NCI-H2081 treated with DMSO at 0.1 percent for 48 hours (cell line): ENCODE measurements at regions not wholly inside any gene's neighbourhood (a gene's known extent, or its start where the extent isn't known, plus 50 kb on each side); places are given as distances from the start of the nearest gene placed in this dataset.
"Not testable (repeated sequence)": the region's sequence is repeated elsewhere in the genome, so short reads cannot be mapped to it uniquely, and the experiment has no call there.

Source experiments
- DNase-seq: peaks from one replicate; lab custom pipeline; 2025; lab: John Stamatoyannopoulos, UW

DNA sequence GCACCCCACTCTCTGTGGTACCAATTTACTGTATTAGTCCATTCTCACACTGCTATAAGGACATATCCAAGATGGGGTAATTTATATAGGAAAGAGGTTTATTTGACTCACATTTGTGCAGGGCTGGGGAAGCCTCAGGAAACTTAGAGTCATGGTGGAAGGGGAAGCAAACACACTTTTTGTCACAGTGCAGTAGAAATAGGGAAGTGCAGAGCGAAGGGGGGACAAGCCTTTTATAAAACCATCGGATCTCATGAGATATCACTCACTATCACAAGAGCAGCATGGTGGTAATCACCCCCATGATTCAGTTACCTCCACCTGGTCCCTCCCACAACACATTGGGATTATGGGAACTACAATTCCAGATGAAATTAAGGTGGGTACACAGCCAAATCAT is 766.9 kb upstream of the PCDH10 start:
- DNase-seq, result no peak

DNA sequence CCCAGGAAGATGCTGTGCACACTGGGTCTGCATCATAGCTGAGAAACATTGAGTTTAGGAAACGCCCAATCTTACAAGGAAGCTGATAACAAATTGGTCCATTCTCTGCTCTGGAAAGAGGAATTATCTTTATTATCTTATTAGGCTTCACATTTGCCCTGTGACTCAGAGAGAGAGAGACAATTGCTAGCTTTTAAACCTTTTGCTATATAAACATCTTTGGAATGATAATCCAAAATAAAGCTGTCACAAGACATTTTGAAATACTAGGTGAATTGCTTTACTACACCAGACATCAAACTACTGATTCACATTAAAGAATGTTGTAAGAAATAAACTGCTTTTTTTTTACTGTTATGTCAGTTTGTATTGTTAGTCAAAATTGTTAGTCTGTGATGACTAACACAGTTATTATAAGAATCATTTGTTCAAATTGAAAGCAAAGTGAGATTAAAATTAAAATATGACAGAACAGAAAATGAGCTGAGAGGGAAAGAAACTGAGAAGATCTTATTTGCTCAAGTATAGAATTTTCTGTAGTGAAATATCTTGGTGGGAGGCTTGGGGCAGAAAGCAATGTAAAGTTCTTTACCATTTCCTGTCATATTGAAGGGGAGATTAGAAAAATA is 765.4 kb upstream of the PCDH10 start:
- no peak for DNase-seq

DNA sequence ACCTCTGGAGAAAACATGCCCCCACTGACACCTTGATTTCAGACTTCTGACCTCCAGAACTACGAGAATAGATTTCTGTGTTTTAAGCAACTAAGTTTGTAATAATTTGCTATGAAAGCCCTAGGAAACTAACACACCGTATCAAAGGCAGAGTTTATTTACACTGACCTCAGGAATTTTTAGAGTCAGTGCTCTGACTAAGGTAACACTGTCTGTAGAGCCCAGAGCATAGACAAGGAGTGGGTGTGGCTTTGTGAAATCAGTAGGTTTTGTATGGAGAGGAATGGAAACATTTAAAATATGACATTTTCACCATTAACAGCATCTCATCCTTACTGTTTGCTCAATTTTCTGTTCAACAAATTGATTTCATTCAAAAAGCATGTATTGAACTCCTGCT is 764.4 kb upstream of the PCDH10 start:
- no peak for DNase-seq

DNA sequence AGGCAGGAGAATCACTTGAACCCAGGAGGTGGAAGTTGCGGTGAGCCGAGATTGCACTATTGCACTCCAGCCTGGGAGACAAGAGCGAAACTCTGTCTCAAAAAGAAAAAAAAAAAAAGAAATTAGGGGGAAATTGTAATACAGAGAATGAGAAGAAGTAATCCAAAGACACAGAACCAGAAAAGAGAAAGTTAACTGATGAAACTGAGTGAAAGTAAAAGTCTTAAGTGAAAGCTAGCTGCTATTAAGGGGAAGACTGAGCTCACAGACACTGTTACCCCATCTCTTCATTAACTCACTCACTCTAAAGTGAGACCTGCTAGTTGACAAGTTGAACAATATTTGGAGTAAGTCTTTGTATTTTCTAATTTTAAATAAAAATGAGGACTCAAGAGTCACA is 763.0 kb upstream of the PCDH10 start:
- DNase-seq, result no peak

DNA sequence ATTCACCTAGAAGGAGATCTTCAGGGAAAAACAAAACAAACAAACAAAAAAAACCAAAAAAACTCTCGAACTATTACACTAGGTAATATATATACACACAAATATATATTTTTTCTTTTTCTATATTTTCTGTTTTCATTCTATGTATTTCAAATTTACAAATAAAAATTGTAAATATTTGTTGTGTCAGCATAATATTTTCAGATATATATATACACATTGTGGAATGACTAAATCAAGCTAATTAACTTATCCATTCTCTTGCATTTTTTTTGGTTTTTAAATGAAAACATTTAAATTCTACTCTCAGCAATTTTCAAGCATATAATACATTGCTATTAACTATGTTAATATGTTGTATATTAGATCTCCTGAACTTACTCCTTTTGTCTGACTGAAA is 762.0 kb upstream of the PCDH10 start:
- no peak for DNase-seq

DNA sequence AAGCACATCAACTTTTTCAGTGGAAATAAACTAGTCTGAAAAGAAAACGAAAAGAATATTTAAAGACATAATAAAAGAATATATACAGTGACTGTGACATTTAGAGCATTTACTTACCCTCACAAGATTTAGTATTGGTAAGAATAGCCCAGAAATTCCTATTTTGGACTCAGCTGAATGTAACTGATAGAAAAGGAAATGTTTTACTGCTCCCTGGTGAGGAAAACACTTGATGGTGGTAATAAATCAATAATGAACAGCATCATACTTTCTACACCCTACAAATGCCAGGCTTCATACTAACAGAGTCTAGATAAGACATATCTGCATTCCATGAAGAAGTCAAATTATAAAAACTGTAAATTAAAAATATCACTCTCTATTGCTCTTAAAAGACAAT is 753.5 kb upstream of the PCDH10 start:
- no peak for DNase-seq

DNA sequence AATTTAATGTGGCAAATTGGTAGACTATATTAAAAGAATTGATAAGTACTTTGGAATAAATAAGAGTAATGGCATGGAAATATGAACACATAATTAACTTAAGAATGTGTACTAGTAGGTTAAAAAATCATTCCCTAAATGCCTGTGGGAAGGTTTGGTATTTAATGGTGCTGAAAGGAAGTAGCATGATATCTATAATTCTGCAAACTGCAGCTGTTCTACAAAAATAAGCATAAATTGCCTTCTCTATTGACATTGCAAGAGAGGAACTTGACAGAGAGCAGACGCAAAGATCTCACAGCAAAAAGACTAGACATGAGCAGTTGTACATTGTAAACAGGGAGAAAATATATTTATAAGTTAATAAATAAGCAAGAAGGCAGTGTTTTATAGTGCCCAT is 752.5 kb upstream of the PCDH10 start:
- DNase-seq, result no peak

DNA sequence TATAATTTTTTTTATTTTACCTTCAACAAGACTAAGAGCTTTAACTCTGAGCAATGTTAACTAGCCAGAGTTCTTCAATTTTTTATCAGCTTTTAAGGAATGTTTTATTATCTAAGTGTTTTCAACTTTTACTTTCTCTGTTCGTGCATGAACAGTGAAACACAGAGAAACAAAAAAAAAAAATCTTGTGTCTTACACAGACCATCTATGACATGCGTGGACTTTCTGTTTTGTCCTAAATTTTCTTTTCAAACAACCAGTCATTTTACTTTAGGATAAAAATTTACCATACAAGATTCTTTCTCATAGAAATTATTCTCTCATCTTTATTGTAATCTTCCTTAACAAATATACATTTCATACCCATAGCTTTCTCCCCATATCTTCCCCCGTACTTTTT is 731.9 kb upstream of the PCDH10 start:
- no peak for DNase-seq

DNA sequence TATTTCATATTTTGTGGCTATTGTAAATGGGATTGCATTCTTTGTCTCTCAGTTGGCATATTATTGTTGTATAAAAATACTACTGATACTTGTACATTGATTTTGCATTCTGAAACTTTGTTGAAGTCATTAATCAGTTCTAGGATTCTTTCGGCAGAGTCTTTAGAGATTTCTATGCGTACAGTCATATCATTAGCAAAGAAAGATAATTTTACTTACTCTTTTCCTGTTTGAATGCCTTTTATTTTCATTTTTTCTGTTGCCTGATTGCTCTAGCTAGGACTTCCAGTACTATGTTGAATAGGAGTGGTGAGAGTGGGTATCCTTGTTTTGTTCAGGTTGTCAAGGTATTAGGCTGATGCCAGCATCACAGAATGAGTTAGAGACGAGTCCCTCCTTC is 722.0 kb upstream of the PCDH10 start:
- DNase-seq, result no peak

DNA sequence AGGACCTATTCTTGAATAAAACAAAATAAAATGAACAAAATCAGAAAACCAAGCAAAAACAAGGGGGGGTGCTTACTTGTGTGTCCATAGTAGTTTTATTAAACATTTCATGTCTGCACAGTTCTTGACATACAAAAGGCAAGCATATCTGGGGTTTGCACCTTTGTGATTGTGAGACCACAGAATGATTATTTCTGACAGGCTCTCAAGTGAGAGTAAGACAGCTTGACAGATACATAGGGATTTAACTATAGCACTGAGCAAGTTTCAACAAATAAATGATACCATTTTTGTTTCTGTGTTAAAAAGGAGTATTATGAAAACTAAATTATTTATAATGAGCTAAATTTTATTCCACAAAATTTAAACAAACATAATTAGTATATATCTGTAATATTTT is 712.0 kb upstream of the PCDH10 start:
- no peak for DNase-seq

DNA sequence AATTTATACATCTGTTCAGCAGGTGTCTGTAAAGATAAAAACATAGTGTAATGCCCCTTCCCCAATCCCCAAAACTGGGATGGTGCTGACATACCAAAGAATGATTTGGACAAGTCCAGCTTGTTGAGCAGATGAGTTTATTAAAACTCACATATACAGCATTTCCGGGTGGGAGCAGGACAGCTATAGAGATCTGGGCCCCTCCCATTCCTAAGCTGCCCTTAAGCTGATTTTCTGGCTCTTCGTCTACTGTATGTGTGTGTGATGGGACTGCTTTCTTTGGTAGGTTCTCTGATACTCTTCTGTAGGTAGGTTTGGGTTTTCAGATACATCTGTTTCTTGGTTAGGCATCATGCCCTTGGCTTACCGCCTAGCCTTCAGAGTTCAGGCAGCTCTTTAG is 703.7 kb upstream of the PCDH10 start:
- DNase-seq, result no peak

DNA sequence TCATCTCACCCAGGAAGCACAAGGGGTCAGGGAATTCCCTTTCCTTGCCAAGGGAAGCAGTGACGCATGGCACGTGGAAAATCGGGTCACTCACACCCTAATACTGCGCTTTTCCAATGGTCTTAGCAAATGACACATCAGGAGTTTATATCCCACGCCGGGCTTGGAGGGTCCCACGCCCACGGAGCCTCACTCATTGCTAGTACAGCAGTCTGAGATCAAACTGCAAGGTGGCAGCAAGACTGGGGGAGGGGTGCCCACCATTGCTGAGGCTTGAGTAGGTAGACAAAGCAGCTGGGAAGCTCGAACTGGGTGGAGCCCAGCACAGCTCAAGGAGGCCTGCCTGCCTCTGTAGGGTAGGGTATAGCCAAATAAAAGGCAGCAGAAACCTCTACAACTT is 691.1 kb upstream of the PCDH10 start:
- DNase-seq, result not testable (repeated sequence)

DNA sequence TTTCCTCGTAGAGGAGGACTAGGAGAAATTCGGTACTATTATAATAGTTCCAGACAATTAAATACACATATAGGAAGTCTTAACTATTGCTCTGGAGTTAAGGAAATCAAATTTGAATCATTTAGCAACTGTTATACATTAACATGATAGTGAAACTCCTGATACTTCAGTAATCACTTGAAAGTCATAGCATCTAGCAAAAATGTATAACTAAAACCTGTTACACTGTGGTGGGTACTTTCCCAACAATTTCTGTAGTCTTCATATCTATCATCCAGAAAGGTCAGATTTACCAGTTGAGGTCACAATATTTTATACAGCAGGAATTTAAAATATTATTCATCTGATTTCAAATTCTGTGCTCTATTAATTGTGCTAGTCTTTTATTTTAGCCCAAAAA is 669.6 kb upstream of the PCDH10 start:
- no peak for DNase-seq

DNA sequence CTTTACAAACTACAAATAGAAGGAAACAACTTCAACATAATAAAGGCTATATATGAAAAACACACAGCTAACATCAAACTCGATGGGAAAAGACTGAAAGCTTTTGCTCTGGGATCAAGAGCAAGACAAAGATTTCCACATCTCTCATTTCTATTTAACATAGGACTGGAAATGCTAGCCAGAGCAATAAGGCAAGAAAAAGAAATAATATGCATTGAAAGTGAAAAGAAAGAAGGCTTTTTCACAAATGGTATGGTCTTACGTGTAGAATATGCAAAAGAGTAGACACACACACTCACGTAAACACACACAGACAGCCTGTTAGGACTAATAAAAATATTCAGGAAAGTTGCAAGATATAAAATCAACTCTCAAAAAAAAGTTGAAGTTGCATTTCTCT is 660.5 kb upstream of the PCDH10 start:
- DNase-seq, result no peak

DNA sequence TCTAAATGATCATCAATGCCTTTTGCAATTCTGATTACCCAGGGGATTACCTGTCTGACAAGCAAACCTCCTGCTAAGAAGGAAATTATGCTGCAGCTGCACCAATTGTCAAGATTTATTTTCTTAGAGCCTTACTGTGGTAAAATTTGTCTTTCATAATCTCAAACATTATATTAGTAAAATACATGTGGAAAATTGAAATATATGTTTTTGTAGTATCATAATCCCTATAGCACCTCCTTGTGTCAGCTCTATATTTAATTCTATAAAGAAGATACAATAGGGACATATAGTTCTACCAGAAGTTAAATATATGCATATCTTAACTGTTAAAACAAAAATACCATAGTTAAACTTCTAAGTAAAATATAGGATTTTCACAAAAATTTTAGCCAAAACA is 655.6 kb upstream of the PCDH10 start:
- no peak for DNase-seq

DNA sequence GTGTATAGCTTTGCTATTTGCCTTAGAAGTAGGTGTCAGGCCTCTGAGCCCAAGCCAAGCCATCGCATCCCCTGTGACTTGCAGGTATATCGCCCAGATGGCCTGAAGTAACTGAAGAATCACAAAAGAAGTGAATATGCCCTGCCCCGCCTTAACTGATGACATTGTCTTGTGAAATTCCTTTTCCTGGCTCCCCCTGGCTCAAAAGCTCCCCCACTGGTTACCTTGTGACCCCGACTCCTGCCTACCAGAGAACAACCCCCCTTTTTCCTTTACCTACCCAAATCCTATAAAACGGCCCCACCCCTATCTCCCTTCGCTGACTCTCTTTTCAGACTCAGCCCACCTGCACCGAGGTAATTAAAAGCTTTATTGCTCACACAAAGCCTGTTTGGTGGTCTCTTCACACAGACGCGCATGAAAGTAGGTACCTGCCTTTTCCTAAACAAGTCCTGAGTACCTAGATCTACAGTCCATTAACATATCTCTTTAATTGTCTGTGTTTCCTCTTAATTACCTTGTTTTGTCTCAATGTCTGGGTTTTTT is 653.8 kb upstream of the PCDH10 start:
- DNase-seq, result not testable (repeated sequence)

DNA sequence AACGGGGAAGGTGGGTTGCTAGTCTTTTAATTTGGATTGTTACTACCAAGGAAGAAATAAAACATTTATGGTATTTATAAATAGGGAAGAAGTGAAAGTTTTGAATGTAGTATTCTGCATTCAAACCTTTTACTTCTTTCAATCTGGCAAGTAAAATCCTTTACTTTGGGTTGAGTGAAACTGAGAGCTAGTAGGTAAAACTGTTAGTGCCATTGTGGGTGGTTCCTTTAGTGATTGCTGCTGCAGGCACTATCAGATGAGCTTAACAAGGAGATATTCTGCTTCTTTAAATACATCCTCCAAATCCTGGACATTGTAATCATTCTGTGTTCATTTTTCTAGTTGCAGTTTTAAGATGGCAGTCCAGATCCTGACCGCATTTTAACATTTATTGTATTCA is 650.9 kb upstream of the PCDH10 start:
- no peak for DNase-seq

DNA sequence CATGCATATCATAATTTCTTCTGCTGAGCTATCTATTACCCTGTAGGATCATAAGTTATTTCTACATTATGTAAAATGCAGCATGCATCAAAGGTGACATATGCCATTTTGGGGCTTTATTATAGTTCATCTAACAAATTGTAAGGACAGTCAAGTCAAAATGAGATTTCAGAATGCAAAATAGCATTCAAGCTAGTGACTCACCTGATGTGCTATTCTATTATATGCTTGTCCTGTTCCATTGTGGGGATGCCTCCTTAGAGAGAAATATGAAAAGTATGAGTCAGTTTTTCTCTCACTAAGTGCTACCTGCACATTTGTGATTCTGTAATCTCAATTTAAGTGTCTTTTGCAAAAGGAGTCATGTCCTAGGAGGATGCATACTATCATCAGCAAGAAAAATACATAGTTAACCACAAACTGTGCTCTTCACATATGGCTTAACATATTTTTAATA is 647.0 kb upstream of the PCDH10 start:
- no peak for DNase-seq

DNA sequence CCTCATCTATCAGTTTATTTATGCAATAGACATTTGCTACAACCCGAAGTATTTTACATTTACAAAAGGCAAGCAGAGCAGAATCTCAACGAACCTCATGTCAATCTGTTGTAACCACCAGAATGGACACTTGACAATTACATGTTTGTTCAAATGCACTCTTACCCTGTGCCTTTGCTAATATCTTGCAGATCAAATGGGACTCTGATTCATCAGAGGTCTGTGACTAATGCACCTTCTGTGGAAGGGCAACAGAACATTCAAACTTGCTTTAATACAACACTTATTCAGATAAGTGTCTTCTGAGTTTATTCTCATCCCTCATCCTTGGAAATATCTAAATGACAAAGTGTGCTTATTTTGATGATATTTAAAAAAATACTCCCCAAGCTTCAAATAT is 644.7 kb upstream of the PCDH10 start:
- no peak for DNase-seq

DNA sequence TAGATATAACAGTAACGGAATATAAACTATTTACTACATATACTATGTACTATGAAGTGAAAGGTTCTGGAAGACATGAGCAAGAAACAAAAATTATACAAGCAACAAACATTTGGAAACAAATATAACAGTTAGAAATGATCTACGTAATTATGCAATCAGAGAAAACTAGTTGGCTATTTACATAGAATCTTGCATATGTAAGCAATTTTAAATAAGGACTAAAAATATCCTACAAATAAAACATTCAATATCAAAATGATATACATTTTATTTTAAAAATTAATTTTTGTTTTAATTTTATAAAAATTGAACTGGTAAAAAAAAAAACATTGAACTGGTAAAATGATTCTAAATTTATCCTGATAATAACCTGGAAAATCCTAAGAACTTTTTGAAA is 642.5 kb upstream of the PCDH10 start:
- DNase-seq, result no peak

DNA sequence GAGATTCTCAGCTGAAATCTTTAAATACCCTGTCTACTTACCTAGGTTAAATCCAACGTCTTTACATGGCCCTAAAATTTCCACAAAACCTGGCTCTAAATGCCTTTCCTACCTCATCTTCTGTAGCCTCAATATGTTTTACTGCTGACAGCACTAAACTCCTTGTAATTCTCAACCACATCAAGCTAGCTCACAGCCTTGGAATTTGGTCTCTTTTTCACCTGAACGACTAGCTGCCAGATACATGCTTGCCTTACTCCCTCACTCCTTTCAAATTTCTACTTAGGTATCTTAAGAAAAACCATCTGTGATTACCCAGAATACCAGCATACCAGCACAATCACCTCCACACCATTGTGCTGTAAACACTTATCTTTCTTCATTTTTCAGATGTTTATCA is 635.6 kb upstream of the PCDH10 start:
- DNase-seq, result no peak

DNA sequence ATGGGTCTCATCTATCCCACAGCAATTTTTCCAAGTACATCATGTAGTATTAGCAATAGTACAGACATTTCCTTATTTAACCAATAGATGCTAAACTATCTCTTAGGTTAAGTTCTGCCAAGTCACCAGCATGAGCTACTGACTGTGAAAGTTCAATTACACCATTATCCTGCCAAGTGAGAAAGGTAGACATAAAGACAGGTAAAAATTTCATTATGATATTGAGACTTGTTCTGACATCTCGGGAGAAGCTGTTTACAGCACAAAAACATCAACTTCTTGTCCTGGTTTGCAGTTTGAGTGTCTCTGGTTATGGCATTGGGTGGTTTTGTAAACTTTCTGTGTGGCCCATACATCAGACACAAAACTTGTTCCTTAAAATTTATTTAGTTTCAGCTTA is 622.4 kb upstream of the PCDH10 start:
- no peak for DNase-seq

DNA sequence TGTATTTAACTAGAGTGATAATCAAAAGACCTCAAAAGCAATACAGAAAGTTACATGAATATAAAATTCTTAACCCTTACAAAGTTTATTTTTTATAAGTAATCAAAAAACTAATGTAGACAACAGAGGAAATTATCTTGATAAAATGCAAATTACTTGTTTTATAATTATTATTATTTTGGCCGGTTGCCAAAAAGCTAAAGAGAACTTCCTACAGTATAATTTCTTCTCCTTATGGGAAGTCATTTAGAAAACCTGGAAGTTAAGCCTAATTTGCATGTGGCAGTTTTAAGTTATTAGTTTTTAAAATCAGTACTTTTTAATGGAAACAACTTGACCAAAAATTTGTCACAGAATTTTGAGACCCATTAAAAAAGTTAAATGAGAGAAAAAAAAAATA is 621.3 kb upstream of the PCDH10 start:
- DNase-seq, result no peak

DNA sequence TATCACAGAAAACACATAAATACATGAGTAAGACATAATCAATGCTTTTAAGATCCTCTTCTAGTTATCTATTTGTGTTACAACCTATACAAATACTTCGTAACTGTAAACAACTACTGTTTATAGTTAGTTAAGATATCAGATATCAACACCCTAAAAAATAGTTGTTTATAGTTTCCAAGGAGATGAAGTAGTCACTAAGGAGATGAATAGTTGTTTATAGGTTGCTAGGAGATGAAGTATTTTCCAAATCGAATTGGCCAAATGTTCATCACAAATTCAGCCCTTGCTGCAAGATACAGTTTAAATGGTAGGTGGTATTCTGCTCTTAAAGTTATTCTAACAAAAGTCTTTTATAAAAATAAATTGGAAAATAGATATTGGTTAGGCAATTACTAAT is 618.2 kb upstream of the PCDH10 start:
- DNase-seq, result no peak

DNA sequence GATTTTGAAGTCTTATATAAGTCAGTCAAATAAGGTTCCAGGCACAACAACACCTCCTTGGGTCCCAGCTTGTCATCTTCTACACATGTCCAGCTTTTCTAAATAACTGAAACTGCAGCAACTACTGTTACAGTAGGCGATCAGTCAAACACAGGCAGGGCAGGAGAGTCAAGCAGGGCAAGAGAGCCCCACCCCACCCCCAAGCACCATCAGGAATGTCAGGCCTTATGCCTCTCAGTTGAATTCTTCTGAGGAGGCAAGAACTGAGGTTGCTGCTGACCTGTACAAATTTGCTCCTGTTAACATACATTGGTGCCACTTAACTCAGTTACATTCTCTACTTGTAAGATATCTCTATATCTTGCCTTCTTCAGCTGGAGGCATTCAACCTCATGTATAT is 608.8 kb upstream of the PCDH10 start:
- no peak for DNase-seq
